Activated naive CD4-positive, alpha-beta T cell treated with anti-CD3 and anti-CD28 coated beads for 36 hours (primary cell): ENCODE measurements at regions not wholly inside any gene's neighbourhood (a gene's known extent, or its start where the extent isn't known, plus 50 kb on each side); places are given as distances from the start of the nearest gene placed in this dataset.

ENCODE experiments used
- CTCF ChIA-PET: fragments of 350-600 bp; sonication (Branson Sonifier 250); formaldehyde crosslinking; loops from one replicate; lab custom pipeline; 2021; ENCODE audit warnings: antibody characterized with exemption; lab: Charles Lee
- DNase-seq: peaks from one replicate; pipeline ENCODE4 v3.0.0-alpha.2; 2020
- H3K27ac Mint-ChIP-seq: one replicate; pipeline ENCODE4 v1.8.0; 2021; ENCODE audit warnings: mild to moderate bottlenecking, mixed read lengths
- H3K27me3 Mint-ChIP-seq: one replicate; pipeline ENCODE4 v1.8.0; 2021; ENCODE audit warnings: low read depth, mixed read lengths
- H3K36me3 Mint-ChIP-seq: one replicate; pipeline ENCODE4 v1.8.0; 2021; ENCODE audit warnings: low read depth, mixed read lengths
- H3K4me1 Mint-ChIP-seq: one replicate; pipeline ENCODE4 v1.8.0; 2021; ENCODE audit warnings: low read depth, mixed read lengths
- H3K4me3 Mint-ChIP-seq: one replicate; pipeline ENCODE4 v1.8.0; 2021; ENCODE audit warnings: mild to moderate bottlenecking, moderate library complexity, mixed read lengths
- H3K9me3 Mint-ChIP-seq: one replicate; pipeline ENCODE4 v1.8.0; 2021; ENCODE audit warnings: mixed read lengths
- intact Hi-C: fragments of 100-400 bp; cut with micrococcal nuclease; formaldehyde crosslinking; loops from one replicate; pipeline ENCODE4 v1.15.1; 2023

DNA sequence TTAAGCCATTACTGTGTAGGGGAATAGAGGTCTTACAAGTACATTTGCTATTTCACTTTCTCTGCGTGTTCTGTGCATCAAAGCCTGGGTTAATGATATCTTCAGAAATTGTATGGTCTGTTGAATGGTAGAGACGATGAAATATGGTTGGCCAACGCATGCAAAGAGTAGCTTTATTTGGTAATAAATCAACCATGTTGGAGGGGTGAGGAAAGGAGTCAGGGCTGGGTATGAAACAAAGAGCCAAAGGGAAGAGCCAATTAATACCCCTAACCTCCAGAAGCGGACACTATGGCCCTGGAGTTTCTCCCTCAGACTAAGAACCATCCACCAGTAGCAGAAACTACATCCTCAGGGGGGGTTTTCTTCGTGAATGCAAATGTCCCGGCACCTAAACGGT lies 1974.0 kb upstream of the WWC1 start:
- H3K4me1 Mint-ChIP-seq, result no peaks in the 10 kb centered on the region
- no peaks in the 10 kb centered on the region for H3K36me3 Mint-ChIP-seq
- intact Hi-C loops, result no loop called here
- H3K4me3 Mint-ChIP-seq, result no peak overlapping the region
- H3K9me3 Mint-ChIP-seq, result peaks cover 5% of the 10 kb centered on the region
- CTCF ChIA-PET, result no interaction called here
- no peak for DNase-seq
- no peaks in the 10 kb centered on the region for H3K27me3 Mint-ChIP-seq
- no peak overlapping the region for H3K27ac Mint-ChIP-seq

GRCh38 chr5:166320920-166321480 lies 1970.4 kb upstream of the WWC1 start:
- Mint-ChIP-seq H3K4me1 (no peaks in the 10 kb centered on the region), H3K4me3 (no peak overlapping the region), H3K9me3 (peaks cover 10% of the 10 kb centered on the region), H3K36me3 (no peaks in the 10 kb centered on the region), H3K27me3 (no peaks in the 10 kb centered on the region), H3K27ac (no peak overlapping the region)
- intact Hi-C loops, result no loop called here
- no peak for DNase-seq
- CTCF ChIA-PET, result no interaction called here

GRCh38 chr5:166324372-166324771 lies 1967.1 kb upstream of the WWC1 start:
- Mint-ChIP-seq H3K36me3 (no peaks in the 10 kb centered on the region), H3K4me1 (no peaks in the 10 kb centered on the region), H3K27ac (no peak overlapping the region), H3K27me3 (no peaks in the 10 kb centered on the region), H3K9me3 (peaks cover 7% of the 10 kb centered on the region), H3K4me3 (no peak overlapping the region)
- CTCF ChIA-PET, result no interaction called here
- DNase-seq, result no peak
- intact Hi-C loops, result no loop called here

DNA sequence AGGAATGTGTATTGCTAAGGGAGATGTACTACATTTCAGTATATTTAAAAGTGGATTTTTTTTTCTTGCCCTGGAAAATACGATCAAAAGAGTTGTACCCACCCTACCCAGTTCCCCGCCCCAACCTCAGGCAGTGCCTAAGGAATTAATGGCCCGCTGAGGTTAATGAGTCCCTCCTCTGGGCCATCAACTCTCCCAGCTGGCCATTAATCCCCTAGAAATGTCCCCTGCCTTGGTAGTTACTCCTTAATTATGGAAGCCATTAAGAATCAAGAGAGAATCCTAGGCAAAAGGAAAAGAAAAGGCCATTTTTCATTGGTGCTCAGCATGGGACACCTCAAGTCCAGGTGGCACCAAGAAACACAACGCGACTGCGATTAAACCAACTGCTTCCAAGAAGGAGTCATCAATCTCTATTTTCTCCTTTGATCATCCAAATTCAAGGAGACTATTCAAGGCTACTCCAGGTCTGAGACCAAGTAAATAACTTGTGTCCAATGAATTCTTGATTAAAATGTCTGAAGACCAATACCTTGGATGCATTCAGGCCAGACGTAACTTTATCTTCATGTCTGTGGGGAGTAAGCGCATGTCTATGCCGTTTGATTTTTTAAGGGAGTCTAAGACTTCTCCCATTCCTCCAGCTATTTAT lies 1962.2 kb upstream of the WWC1 start:
- CTCF ChIA-PET, result no interaction called here
- no peak for DNase-seq
- H3K27me3 Mint-ChIP-seq, result no peaks in the 10 kb centered on the region
- peaks cover 9% of the 10 kb centered on the region for H3K9me3 Mint-ChIP-seq
- H3K4me1 Mint-ChIP-seq, result no peaks in the 10 kb centered on the region
- no peak overlapping the region for H3K4me3 Mint-ChIP-seq
- no peak overlapping the region for H3K27ac Mint-ChIP-seq
- H3K36me3 Mint-ChIP-seq, result no peaks in the 10 kb centered on the region
- intact Hi-C loops, result no loop called here

DNA sequence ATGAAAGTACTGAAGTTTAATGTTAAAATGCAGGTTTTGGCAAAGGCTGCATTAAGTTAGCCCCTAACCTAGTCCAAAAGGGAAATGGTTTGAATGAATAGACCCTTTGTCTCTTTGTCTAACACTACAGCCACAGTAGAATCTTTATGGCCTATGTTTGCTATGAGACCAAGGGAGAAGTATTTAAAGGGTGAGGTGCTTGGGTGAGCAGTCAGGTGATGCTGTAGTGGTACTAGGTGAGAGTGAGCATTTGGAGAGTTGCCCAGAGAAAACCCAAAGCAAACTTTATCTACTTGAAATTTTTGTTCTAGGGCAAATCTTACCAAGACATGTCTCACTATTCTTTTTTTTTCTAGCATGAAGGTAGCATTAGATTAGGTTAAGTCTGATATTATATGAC lies 1961.4 kb upstream of the WWC1 start:
- no peak for DNase-seq
- Mint-ChIP-seq H3K27ac (no peak overlapping the region), H3K4me1 (no peaks in the 10 kb centered on the region), H3K27me3 (no peaks in the 10 kb centered on the region), H3K9me3 (peaks cover 5% of the 10 kb centered on the region), H3K4me3 (no peak overlapping the region), H3K36me3 (no peaks in the 10 kb centered on the region)
- CTCF ChIA-PET, result no interaction called here
- intact Hi-C loops, result no loop called here

GRCh38 chr5:166331521-166331920 lies 1959.9 kb upstream of the WWC1 start:
- no peaks in the 10 kb centered on the region for H3K27me3 Mint-ChIP-seq
- H3K4me3 Mint-ChIP-seq, result no peak overlapping the region
- H3K36me3 Mint-ChIP-seq, result no peaks in the 10 kb centered on the region
- H3K27ac Mint-ChIP-seq, result no peak overlapping the region
- no peak for DNase-seq
- CTCF ChIA-PET, result no interaction called here
- H3K4me1 Mint-ChIP-seq, result no peaks in the 10 kb centered on the region
- intact Hi-C loops, result no loop called here
- peaks cover 8% of the 10 kb centered on the region for H3K9me3 Mint-ChIP-seq

GRCh38 chr5:166338801-166339200 lies 1952.6 kb upstream of the WWC1 start:
- CTCF ChIA-PET, result no interaction called here
- no peak overlapping the region for H3K27ac Mint-ChIP-seq
- intact Hi-C loops, result no loop called here
- no peaks in the 10 kb centered on the region for H3K27me3 Mint-ChIP-seq
- H3K9me3 Mint-ChIP-seq, result peaks cover 10% of the 10 kb centered on the region
- H3K36me3 Mint-ChIP-seq, result no peaks in the 10 kb centered on the region
- H3K4me3 Mint-ChIP-seq, result no peak overlapping the region
- no peaks in the 10 kb centered on the region for H3K4me1 Mint-ChIP-seq
- no peak for DNase-seq

DNA sequence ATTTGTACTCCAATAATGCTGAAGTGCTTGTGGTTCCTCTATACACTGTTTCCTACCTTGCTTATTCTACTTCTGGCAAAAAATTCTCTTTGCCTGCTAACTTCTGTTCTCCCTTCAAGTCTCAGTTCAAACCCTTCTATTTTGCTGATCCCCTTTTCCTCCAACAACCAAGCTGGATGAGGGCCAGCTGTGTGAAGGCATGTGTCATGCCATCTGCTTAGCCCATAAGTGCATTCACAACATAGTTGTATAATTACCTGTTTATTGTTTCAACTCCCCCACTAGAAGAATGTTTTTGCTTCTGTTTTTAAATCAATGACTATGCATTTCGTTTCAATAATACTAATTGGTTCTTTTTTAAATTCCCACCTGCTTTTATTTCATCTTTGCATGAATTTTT lies 1951.4 kb upstream of the WWC1 start:
- DNase-seq, result no peak
- intact Hi-C loops, result no loop called here
- Mint-ChIP-seq H3K36me3 (no peaks in the 10 kb centered on the region), H3K4me3 (no peak overlapping the region), H3K27me3 (no peaks in the 10 kb centered on the region), H3K4me1 (no peaks in the 10 kb centered on the region), H3K27ac (no peak overlapping the region), H3K9me3 (peaks cover 10% of the 10 kb centered on the region)
- CTCF ChIA-PET, result no interaction called here

GRCh38 chr5:166341740-166342337 lies 1949.6 kb upstream of the WWC1 start:
- no peak overlapping the region for H3K27ac Mint-ChIP-seq
- H3K4me1 Mint-ChIP-seq, result no peaks in the 10 kb centered on the region
- H3K36me3 Mint-ChIP-seq, result no peaks in the 10 kb centered on the region
- H3K9me3 Mint-ChIP-seq, result peaks cover 7% of the 10 kb centered on the region
- intact Hi-C loops, result no loop called here
- CTCF ChIA-PET, result no interaction called here
- DNase-seq, result no peak
- no peak overlapping the region for H3K4me3 Mint-ChIP-seq
- no peaks in the 10 kb centered on the region for H3K27me3 Mint-ChIP-seq

GRCh38 chr5:166342402-166342801 lies 1949.0 kb upstream of the WWC1 start:
- Mint-ChIP-seq H3K9me3 (peaks cover 7% of the 10 kb centered on the region), H3K27me3 (no peaks in the 10 kb centered on the region), H3K27ac (no peak overlapping the region), H3K4me3 (no peak overlapping the region), H3K36me3 (no peaks in the 10 kb centered on the region), H3K4me1 (no peaks in the 10 kb centered on the region)
- intact Hi-C loops, result no loop called here
- CTCF ChIA-PET, result no interaction called here
- no peak for DNase-seq

DNA sequence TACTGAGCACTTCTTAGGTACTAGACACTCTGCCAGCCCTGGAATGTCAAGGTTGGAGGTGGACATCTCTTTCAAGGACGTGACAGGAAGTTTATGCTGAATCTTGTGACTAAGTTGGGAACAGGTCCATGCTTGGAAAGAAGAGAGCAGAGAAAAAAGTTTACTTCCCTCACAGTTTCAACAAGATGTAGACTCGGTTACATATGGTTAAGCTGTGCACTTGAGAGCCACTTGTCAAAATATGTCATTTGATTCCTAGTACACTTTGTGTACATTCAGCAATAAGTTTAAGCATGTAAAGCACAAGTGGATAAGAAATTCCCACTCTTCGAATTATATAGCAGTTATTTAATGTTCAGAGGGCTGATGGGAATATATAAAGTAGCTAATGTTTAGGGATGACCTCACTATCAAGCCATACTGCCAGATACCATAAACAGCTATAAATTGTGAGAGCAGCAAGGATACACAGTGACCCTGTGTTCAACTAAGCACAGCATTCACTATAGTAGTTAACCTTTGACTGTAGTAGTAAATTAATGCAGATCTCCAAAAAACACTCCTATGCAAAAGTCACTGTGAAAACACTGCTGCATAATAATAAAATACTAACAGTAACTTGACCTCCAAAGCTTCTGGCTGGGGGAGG lies 1944.6 kb upstream of the WWC1 start:
- CTCF ChIA-PET, result no interaction called here
- no peak for DNase-seq
- peaks cover 8% of the 10 kb centered on the region for H3K9me3 Mint-ChIP-seq
- intact Hi-C loops, result no loop called here
- H3K4me3 Mint-ChIP-seq, result no peak overlapping the region
- H3K4me1 Mint-ChIP-seq, result no peaks in the 10 kb centered on the region
- no peak overlapping the region for H3K27ac Mint-ChIP-seq
- no peaks in the 10 kb centered on the region for H3K36me3 Mint-ChIP-seq
- no peaks in the 10 kb centered on the region for H3K27me3 Mint-ChIP-seq

DNA sequence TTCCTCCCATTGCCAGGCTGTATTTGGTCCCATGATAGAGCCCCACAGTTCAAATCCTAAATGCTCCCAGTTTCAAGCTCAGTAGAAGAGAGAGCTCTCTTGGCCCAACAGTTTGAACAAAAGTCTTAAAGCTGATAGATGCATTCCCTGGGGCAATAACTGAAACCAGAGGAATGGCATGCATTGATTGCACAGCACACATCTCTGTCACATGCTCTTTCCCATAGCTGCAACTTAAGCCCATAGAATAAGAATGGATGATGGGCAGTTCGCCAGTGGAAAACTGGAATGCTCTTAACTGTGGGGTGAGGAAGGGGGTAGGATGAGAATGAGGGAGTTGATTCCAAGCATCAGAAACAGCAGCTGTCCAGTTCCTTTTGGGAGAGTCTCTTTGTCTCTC lies 1942.4 kb upstream of the WWC1 start:
- no peak overlapping the region for H3K4me3 Mint-ChIP-seq
- peaks cover 6% of the 10 kb centered on the region for H3K9me3 Mint-ChIP-seq
- no peaks in the 10 kb centered on the region for H3K4me1 Mint-ChIP-seq
- CTCF ChIA-PET, result no interaction called here
- DNase-seq, result no peak
- H3K27me3 Mint-ChIP-seq, result no peaks in the 10 kb centered on the region
- no peak overlapping the region for H3K27ac Mint-ChIP-seq
- H3K36me3 Mint-ChIP-seq, result no peaks in the 10 kb centered on the region
- intact Hi-C loops, result no loop called here

GRCh38 chr5:166353580-166353979 lies 1937.9 kb upstream of the WWC1 start:
- Mint-ChIP-seq H3K4me1 (no peaks in the 10 kb centered on the region), H3K9me3 (peaks cover 14% of the 10 kb centered on the region), H3K27ac (no peak overlapping the region), H3K4me3 (no peak overlapping the region), H3K27me3 (no peaks in the 10 kb centered on the region), H3K36me3 (no peaks in the 10 kb centered on the region)
- CTCF ChIA-PET, result no interaction called here
- intact Hi-C loops, result no loop called here
- DNase-seq, result no peak
